NCI-H510A treated with DMSO at 0.1 percent for 48 hours (cell line): ENCODE measurements at regions not wholly inside any gene's neighbourhood (a gene's known extent, or its start where the extent isn't known, plus 50 kb on each side); places are given as distances from the start of the nearest gene placed in this dataset.

Experiments used
- DNase-seq: peaks from one replicate; lab custom pipeline; 2025; lab: John Stamatoyannopoulos, UW

DNA sequence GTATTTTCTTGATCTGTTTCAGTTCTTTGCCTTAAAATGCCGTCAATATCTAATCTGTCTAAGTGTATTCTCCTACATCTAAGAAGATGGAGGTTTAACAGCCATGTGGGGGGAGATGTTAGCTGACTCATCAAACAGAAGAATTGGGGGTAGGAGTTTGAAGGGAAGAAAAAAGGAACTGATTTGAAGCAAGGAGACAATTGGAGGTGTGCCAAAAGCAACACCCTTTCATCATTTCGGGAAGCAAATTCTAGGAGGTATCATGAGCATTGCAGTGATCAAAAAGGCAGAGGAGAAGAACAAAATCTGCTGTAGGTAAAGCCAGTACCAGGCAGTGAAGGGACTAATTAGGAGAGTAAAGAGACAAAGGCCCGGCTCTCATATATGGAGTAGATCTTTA lies 337.3 kb upstream of the TBC1D5 start:
- no peak for DNase-seq

- DNase-seq: no peak
Measured at GRCh38 chr3:18079062-18079461, 336.6 kb upstream of the TBC1D5 start.

- DNase-seq: no peak
Measured at GRCh38 chr3:18077128-18077840, 334.9 kb upstream of the TBC1D5 start.

DNA sequence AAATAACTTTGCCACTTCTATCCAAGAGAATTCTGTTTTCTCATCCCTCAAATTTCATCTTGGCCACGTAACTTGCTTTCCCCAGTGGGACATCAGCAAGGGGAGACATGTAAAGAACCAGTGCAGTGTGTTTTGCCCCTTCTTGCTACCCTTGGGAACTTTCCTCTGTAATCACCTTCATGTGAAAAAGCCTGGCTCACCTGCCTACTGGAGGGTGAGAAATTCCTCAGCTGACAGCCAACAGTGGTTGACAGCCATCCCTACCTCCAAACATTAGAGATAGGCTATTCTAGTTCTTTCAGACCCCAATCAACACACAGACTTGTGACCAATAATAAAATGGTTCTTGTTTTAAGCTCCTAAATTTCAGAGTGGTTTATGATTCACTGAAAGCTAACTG lies 333.9 kb upstream of the TBC1D5 start:
- DNase-seq: no peak

GRCh38 chr3:18075799-18076198 lies 333.4 kb upstream of the TBC1D5 start:
- no peak for DNase-seq

- no peak for DNase-seq
Measured at GRCh38 chr3:18071833-18072232, 329.4 kb upstream of the TBC1D5 start.

DNA sequence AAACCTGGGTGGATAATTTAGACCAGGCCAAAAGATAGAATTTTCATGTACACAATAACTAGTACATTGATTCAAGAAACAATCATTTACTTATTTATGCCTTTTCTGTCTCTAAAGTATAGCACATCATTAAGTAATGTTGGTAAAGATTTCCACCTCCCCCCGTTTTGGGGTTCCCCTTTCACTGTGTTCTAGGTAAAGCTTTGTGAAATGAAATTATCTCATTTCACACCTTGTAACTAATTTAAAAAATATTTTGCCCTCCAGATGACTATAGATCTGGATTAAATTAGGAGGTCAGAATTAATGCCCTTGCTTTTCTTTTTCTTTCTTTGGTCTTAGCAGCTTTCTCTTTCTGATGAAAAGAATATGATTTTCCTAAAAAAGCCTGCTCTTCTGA lies 328.5 kb upstream of the TBC1D5 start:
- no peak for DNase-seq

DNA sequence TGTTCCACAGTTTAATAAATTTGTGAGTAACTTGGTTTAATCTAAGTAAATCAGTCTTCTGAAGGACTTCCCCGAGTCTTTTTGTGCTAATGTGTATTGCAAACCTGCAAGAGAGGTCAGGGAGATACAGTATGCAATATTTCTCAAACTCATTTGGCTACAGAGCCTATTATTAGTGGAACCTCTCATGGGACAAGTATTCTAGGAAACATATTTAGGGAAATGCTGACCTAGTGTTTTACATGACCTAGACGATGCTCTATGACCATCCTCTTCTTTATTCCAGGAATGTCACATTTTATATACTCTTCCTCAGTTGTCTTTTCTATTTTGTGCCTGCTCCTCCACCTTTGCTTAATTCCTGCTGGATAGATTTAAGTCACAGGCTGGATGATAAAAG lies 327.8 kb upstream of the TBC1D5 start:
- DNase-seq: no peak

DNA sequence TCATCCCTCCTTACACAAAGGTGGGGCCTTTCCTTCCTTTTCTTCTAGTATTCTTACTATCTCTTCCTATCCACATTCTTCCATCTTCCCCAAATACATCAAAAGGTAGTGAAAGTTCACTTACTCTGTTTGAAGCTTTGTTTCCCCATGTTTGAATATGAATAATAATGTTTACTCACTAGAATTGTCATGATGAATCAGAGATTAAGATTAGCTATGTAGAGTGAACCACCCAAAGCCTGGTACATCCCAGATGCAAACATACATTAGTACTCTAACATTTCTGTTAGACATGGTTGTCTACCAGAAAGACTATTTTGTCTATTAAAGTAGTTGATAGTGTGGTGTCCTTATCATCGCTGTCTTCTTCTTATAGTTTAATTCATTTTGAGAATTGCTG lies 327.1 kb upstream of the TBC1D5 start:
- DNase-seq: no peak

DNA sequence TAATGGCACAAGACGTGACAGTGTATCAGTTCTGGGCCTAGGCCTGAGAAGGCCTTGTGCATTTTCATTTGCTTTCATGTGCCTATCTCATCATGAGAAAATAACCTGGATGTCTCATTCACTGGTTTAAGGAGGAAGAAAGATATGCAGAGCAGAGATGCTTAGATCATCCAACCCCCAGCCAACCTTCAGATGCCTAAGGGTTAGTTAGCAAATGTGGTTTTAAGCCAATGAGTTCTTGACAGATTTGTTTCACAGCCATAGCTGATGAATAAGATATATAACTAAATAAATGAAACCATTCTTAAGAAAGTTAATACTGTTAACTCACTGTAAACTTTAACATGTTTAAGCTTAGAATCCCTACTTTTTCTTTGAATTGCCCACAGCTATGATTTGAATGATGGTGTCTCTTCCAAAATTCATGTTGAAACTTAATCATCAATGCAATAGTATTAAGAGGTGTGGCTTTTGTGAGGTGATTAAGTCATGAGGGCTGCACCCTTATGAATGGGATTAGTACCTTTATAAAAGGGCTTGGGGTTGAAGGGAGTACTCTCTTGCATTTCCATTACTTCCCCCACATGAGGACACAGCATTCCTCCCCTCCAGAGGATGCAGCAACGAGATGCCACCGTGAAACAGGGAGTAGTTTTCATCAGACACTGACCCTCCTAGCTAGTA lies 324.6 kb upstream of the TBC1D5 start:
- no peak for DNase-seq

DNA sequence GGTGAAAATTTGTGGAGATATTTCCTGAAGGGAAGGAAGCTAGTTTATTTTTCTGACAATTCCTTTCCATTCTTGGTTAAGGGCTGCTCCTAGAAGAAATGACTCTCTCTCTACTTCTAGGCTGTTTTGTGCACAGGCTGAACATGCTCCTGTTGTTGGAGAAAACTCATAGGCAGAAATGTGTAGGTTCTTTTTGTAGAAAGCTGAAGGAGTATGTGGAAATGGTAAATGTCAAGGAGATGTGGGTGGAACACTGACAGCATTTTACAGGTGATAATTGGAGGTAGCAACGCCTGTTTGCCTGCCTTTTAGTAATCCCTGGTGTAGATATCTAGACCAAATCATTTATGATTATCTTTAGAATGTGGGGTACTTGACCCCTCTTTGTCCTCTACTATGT lies 322.2 kb upstream of the TBC1D5 start:
- DNase-seq: no peak

DNA sequence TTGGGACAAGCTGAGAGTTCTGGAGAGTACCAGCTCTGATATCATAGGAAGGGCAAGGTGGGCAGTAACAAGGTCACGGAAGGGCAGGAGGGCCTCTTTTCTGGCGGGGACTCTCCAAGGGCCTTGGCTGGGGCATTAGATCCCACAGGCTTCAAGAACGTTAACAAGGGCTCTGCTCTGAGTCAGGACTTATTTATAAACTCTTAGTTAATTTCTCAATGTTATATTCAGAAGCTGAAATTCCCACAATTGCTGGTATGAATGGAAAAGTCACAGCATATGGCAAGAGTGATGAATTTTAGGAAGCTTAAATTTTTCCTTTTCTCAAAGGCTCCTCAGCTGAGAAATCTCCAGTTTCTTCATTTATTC lies 320.2 kb upstream of the TBC1D5 start:
- no peak for DNase-seq

GRCh38 chr3:18061737-18062656 lies 319.6 kb upstream of the TBC1D5 start:
- DNase-seq: no peak

DNA sequence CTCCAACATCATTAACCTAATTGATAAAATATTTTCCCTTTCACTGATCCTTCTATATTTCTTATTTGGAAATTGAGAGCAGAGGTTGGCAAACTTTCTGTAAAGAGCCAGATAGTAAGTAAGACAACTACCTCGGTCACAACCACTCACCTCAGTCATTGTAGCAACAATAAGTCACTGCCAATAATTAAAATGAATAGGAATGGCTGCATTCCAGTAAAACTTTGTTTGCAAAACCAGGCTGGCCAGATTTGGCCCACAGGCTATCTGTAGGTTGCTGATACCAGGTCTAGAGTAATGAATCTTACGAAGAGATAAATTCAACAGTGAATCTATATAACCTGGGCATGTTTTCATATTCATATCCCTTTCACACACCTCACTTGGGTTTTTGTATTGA lies 316.2 kb upstream of the TBC1D5 start:
- DNase-seq: no peak

GRCh38 chr3:18057471-18058091 lies 315.1 kb upstream of the TBC1D5 start:
- DNase-seq: no peak

GRCh38 chr3:18054625-18055024 lies 312.2 kb upstream of the TBC1D5 start:
- DNase-seq: no peak

GRCh38 chr3:18051306-18051705 lies 308.9 kb upstream of the TBC1D5 start:
- no peak for DNase-seq

DNA sequence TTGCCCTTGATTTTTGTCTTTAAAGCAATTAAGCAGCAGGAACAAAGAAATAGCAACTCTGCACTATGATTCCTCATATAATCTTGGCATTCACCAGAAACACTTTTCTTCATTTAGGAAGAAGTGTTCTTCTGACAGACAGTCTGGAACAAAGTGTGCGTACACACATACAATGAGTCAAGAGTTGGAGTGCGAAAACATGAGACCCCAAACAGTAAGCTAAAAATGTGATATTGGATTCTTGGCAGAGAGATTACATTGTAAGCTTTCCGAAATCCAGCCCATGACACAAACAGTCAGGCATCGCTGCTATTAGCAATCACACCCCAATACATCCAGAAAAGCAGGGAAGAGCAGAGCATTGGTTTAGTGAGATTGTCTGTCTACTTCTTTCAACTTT lies 306.7 kb upstream of the TBC1D5 start:
- no peak for DNase-seq

- no peak for DNase-seq
Measured at GRCh38 chr3:18047052-18047451, 304.6 kb upstream of the TBC1D5 start.

DNA sequence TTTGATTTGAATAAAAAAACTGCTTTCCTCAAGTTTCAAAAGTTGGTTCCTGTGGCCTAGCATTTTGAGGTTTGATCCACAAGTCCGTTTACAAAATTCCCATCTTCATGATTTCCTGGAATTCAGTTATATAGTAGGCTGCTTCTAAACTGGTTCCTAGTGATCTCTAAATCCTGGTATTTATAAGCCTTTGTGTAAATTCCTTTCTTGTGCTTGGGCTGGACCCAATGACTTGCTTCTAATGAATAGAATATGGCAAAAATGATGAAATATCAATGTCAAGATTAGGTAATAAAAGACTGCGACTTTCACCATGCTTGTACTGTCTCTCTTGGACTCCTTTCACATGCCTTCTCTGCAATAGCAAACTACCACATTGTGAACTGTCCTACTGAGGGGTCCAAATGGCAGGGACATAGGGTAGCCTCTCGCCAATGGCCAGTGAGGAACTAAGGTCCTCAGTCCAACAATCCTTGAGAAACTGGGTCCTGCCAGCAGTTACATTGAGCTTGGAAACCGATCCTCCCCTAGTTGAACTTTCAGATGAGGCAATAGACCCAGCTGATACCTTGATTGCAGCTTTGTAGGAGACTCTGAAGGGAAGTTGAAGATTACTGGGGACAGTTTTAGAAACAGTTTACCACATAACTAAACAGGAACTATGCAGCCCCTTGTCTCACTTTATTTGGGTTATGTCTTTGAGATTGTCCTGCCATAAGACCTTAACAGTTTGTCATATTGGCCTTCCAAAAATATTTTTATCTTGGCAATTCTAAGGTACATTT lies 303.9 kb upstream of the TBC1D5 start:
- no peak for DNase-seq

DNA sequence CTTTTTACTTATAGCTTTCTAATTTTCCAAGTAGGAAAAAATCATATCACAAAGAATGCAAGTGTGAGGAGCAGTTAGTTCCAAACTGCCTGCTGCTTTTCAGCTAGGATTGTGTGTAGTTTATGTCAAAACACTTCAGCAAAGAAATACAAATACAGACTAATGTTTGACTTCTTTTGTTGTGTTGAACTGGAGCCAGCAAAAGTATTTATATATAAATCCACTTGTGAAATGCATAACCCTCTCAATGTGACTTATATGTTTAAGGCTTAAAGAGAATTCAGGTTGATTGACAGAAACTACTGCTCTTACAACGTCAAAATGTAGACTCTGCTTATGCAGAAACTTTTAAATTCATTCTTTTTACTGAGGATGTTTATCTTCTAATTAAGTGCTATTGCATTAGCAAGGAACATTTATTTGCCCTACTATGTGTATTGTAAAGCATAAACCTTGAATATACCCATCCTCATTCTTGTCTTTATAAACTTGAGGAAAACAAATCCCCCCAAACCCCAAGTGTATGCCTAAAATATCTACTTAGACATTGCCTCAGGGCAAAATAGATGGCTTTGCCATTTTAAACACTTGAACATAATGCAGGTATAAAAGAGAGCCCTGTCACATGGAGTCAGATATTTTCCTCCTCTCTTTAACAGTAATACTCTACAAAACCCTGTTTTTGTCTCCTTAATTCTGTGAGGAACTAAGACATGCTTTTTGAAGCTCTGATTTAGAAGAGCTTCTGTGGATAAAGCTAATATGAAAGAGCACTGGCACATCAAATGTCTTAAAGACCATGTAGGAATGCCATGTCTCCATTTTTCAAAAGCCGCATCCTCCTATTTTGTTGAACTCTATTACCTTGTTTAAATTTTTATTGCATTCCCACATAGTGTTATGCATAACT lies 302.8 kb upstream of the TBC1D5 start:
- DNase-seq: peak; percentile 33
